ENCODE measurements at regions not wholly inside any gene's neighbourhood (a gene's known extent, or its start where the extent isn't known, plus 50 kb on each side); places are given as distances from the start of the nearest gene placed in this dataset.

GRCh38 chr10:10658172-10658785, 359.4 kb upstream of the CELF2 start:
- in situ Hi-C loops (cut with MboI; ENCODE audit: low sequenced_read_pairs): no loop called here
- H3K4me1 ChIP-seq: no peaks in the 10 kb centered on the region
- no peak for DNase-seq (ENCODE audit: low spot score in 2 of 2)
- no peaks in the 10 kb centered on the region for H3K36me3 ChIP-seq (replicated peaks)
- H3K4me3 ChIP-seq: no peak overlapping the region
- H3K27me3 ChIP-seq (ENCODE audit: low read depth): no peaks in the 10 kb centered on the region
- H3K9me3 ChIP-seq: no peaks in the 10 kb centered on the region

DNA sequence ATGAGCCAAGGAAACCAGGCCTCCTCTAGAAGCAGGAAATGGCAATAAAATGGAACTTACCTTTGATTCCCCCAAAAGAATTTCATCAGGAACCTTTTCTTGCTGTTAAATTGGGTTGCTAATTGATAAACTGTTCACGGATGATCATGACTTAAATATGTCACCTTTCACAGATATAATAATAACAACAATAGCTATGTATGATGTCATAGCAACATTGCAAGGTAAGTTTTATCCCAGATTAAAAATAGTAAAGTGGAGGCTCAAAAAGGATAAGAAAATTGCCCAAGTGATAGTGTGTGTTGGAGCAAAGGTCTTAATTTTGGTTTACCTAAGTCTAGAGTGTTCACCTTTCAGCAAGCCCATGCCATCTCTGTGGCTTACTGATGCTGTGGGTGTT, 357.6 kb upstream of the CELF2 start:
- H3K27me3 ChIP-seq (ENCODE audit: low read depth): no peaks in the 10 kb centered on the region
- in situ Hi-C loops (cut with MboI; ENCODE audit: low sequenced_read_pairs): no loop called here
- no peaks in the 10 kb centered on the region for H3K4me1 ChIP-seq
- no peaks in the 10 kb centered on the region for H3K36me3 ChIP-seq (replicated peaks)
- no peak for DNase-seq (ENCODE audit: low spot score in 2 of 2)
- no peak overlapping the region for H3K4me3 ChIP-seq
- H3K9me3 ChIP-seq: no peaks in the 10 kb centered on the region

DNA sequence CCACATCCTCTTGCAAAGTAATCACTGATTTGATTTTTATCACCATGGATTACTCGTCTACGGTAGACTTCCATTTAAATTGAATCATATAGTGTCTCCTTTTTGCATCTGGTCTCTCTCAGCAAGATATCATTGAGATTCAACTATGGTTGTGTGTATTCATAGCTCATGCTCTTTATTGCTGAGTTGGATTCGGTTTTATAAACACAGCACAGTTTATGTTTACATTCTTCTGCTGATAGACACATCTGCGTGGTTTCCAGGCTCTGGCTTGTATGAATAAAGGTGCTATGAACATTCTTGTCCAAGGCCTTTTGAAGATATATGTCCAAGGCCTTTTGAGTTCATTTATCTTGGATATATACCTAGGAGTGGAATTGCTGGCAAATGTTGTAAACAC, 356.5 kb upstream of the CELF2 start:
- DNase-seq (ENCODE audit: low spot score in 2 of 2): no peak
- in situ Hi-C loops (cut with MboI; ENCODE audit: low sequenced_read_pairs): no loop called here
- H3K27me3 ChIP-seq (ENCODE audit: low read depth): no peaks in the 10 kb centered on the region
- H3K4me1 ChIP-seq: no peaks in the 10 kb centered on the region
- H3K4me3 ChIP-seq: no peak overlapping the region
- H3K9me3 ChIP-seq: no peaks in the 10 kb centered on the region
- H3K36me3 ChIP-seq (replicated peaks): no peaks in the 10 kb centered on the region

DNA sequence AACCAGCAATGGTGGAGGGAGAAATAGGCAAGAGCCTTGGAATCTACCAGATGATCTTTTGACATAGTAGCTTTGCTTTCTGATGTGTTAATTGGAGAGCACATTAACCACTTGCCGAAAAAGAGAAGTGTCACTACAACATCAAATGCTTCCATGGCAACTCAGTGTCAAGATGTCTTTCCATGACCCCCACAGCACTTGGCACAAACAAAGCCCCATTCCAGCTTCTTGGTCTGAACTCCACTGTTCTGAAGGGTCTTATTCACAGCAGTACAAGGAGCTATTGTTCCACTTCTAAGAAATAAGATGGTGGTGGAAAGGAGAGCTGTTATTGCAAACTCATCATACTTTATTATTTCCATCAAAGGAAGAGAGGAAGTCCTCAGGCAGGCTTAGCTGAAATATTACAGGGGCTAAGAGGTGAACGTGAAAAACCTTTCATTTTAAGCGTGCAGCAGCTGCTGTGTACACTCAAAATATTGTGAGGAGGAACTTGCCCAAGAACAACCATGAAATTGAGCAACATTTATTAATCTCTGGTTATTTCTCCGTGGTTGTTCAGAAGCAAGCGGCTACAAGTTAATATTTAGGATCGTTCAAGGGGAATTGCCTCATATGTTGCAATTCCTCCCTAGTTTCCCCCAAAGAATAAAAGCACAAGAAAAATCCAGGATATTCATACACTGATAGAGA, 354.8 kb upstream of the CELF2 start:
- H3K36me3 ChIP-seq (replicated peaks): no peaks in the 10 kb centered on the region
- no peaks in the 10 kb centered on the region for H3K27me3 ChIP-seq (ENCODE audit: low read depth)
- no peak for DNase-seq (ENCODE audit: low spot score in 2 of 2)
- H3K4me1 ChIP-seq: no peaks in the 10 kb centered on the region
- in situ Hi-C loops (cut with MboI; ENCODE audit: low sequenced_read_pairs): no loop called here
- H3K9me3 ChIP-seq: no peaks in the 10 kb centered on the region
- no peak overlapping the region for H3K4me3 ChIP-seq

DNA sequence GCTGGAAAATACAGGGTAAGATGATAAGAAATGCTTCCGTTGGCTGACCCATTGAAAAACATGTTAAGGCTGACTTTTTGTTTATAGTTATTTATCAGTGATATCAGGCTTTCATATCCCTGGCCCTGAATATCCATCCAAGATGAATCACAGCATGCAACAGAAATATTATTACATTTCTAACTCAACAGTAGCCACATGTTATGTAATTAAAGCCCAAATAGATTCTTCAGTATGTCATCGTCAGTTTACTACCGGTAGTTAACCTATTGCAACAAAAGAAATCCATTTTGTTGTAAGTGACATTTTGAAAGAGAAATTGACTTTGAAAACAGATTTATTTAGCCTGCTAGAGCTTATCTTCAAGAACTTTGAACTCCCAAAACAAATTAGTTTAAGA, 354.1 kb upstream of the CELF2 start:
- H3K27me3 ChIP-seq (ENCODE audit: low read depth): no peaks in the 10 kb centered on the region
- H3K4me3 ChIP-seq: no peak overlapping the region
- H3K9me3 ChIP-seq: no peaks in the 10 kb centered on the region
- H3K4me1 ChIP-seq: no peaks in the 10 kb centered on the region
- DNase-seq (ENCODE audit: low spot score in 2 of 2): no peak
- H3K36me3 ChIP-seq (replicated peaks): no peaks in the 10 kb centered on the region
- in situ Hi-C loops (cut with MboI; ENCODE audit: low sequenced_read_pairs): no loop called here

GRCh38 chr10:10665750-10666149, 351.9 kb upstream of the CELF2 start:
- Histone ChIP-seq H3K9me3 (no peaks in the 10 kb centered on the region), H3K4me1 (no peaks in the 10 kb centered on the region), H3K27me3 (ENCODE audit: low read depth) (no peaks in the 10 kb centered on the region), H3K36me3 (replicated peaks) (no peaks in the 10 kb centered on the region), H3K4me3 (no peak overlapping the region)
- no peak for DNase-seq (ENCODE audit: low spot score in 2 of 2)
- in situ Hi-C loops (cut with MboI; ENCODE audit: low sequenced_read_pairs): no loop called here

- Histone ChIP-seq H3K27me3 (ENCODE audit: low read depth) (no peaks in the 10 kb centered on the region), H3K36me3 (replicated peaks) (no peaks in the 10 kb centered on the region), H3K9me3 (no peaks in the 10 kb centered on the region), H3K4me3 (no peak overlapping the region), H3K4me1 (no peaks in the 10 kb centered on the region)
- in situ Hi-C loops (cut with MboI; ENCODE audit: low sequenced_read_pairs): no loop called here
- no peak for DNase-seq (ENCODE audit: low spot score in 2 of 2)
Measured at GRCh38 chr10:10667466-10667865, 350.2 kb upstream of the CELF2 start.

DNA sequence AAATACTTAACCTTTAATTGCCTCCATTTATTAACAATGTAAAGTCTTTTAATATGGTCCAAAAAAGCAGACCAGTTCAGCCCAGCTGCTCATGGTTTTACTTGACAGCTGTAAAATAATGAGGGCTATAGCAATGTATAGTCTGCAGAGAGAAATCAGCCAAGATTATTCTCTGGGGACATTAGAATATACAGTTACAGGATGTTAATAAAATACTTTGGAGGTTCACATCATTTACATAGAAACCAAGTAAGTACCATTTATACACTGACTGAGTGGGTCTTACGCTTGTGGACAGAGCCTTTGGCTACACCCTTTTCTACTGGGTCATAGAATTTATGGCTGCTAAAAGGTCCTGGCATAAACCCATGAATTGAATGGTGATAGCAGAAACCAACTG, 340.7 kb upstream of the CELF2 start:
- in situ Hi-C loops (cut with MboI; ENCODE audit: low sequenced_read_pairs): no loop called here
- Histone ChIP-seq H3K27me3 (ENCODE audit: low read depth) (no peaks in the 10 kb centered on the region), H3K4me3 (no peak overlapping the region), H3K36me3 (replicated peaks) (no peaks in the 10 kb centered on the region), H3K9me3 (no peaks in the 10 kb centered on the region), H3K4me1 (no peaks in the 10 kb centered on the region)
- DNase-seq (ENCODE audit: low spot score in 2 of 2): no peak

- no peaks in the 10 kb centered on the region for H3K9me3 ChIP-seq
- in situ Hi-C loops (cut with MboI; ENCODE audit: low sequenced_read_pairs): no loop called here
- peak; percentile 23 to 59 for DNase-seq (ENCODE audit: low spot score in 2 of 2)
- H3K4me3 ChIP-seq: no peak overlapping the region
- no peaks in the 10 kb centered on the region for H3K27me3 ChIP-seq (ENCODE audit: low read depth)
- H3K36me3 ChIP-seq (replicated peaks): no peaks in the 10 kb centered on the region
- H3K4me1 ChIP-seq: no peaks in the 10 kb centered on the region
Measured at GRCh38 chr10:10677479-10677878, 340.2 kb upstream of the CELF2 start.

DNA sequence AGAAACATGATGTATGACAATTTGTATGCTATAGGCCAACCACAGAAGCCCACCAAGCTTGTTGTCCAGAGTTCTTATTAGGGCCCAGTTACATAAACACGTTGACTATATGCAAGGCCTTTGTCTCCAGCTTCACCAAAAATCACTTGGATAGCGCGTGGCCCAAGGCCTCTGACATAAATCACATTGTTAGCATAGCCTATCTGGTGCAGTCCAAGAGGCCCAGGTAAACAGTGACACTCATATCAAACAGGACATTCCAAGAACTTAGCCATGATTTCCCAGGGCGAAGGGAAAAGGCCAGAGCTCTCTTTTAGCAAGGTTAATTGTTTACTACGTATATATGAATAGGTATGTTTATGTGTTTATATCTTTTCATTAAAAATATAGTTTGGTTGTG, 337.2 kb upstream of the CELF2 start:
- in situ Hi-C loops (cut with MboI; ENCODE audit: low sequenced_read_pairs): no loop called here

GRCh38 chr10:10684972-10685371, 332.7 kb upstream of the CELF2 start:
- in situ Hi-C loops (cut with MboI; ENCODE audit: low sequenced_read_pairs): no loop called here
- Histone ChIP-seq H3K9me3 (no peaks in the 10 kb centered on the region), H3K36me3 (replicated peaks) (no peaks in the 10 kb centered on the region), H3K4me3 (no peak overlapping the region), H3K4me1 (no peaks in the 10 kb centered on the region), H3K27me3 (ENCODE audit: low read depth) (no peaks in the 10 kb centered on the region)
- DNase-seq (ENCODE audit: low spot score in 2 of 2): no peak

More for the DNA sequence above, 337.2 kb upstream of the CELF2 start:
- no peaks in the 10 kb centered on the region for H3K36me3 ChIP-seq (replicated peaks)
- H3K9me3 ChIP-seq: no peaks in the 10 kb centered on the region
- H3K4me1 ChIP-seq: no peaks in the 10 kb centered on the region
- DNase-seq (ENCODE audit: low spot score in 2 of 2): no peak
- no peak overlapping the region for H3K4me3 ChIP-seq
- H3K27me3 ChIP-seq (ENCODE audit: low read depth): no peaks in the 10 kb centered on the region

DNA sequence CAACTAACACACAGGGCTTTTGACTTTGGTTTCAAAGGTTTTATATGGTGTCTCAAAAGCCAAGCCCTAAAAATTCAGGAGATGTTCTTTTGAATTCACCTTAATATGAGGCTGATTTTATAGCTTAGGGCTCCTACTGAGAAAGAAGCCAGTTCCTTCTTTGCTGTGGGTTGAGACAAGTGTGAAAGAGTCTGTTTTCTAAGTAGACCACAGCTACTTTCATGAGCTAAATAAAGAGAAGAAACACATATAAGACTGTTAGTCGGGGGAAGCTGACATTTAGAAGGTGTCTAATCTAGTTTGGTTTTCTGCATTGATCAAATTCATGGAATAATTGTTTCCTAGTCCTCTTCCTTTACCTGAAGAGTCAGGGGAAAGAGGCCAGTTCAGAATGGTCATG, 332.1 kb upstream of the CELF2 start:
- no peaks in the 10 kb centered on the region for H3K9me3 ChIP-seq
- in situ Hi-C loops (cut with MboI; ENCODE audit: low sequenced_read_pairs): no loop called here
- no peaks in the 10 kb centered on the region for H3K36me3 ChIP-seq (replicated peaks)
- H3K4me3 ChIP-seq: no peak overlapping the region
- DNase-seq (ENCODE audit: low spot score in 2 of 2): no peak
- H3K27me3 ChIP-seq (ENCODE audit: low read depth): no peaks in the 10 kb centered on the region
- no peaks in the 10 kb centered on the region for H3K4me1 ChIP-seq

- H3K36me3 ChIP-seq (replicated peaks): no peaks in the 10 kb centered on the region
- H3K9me3 ChIP-seq: no peaks in the 10 kb centered on the region
- in situ Hi-C loops (cut with MboI; ENCODE audit: low sequenced_read_pairs): no loop called here
- no peaks in the 10 kb centered on the region for H3K27me3 ChIP-seq (ENCODE audit: low read depth)
- H3K4me1 ChIP-seq: no peaks in the 10 kb centered on the region
- H3K4me3 ChIP-seq: no peak overlapping the region
- no peak for DNase-seq (ENCODE audit: low spot score in 2 of 2)
Measured at GRCh38 chr10:10687751-10688150, 329.9 kb upstream of the CELF2 start.

DNA sequence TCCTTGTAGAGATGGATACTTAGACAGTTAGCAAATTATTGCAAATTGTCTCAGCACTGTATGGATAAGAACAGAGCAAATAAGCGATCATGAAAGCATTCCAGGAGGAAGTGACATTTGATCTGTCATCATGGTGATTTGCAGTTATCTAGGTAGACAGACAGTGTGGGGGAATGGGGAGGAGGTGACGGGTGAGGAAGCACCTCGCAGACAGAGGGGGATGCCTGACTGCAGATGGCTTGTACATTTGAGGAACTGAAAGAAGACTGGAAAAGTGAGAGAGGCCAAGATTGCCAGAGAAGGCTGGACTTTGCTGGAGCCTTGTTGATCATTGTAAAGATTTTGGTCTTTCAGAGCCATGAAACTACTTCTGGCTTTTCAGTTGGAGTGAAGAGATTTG, 318.2 kb upstream of the CELF2 start:
- in situ Hi-C loops (cut with MboI; ENCODE audit: low sequenced_read_pairs): no loop called here
- Histone ChIP-seq H3K4me3 (no peak overlapping the region), H3K9me3 (no peaks in the 10 kb centered on the region), H3K4me1 (no peaks in the 10 kb centered on the region), H3K27me3 (ENCODE audit: low read depth) (no peaks in the 10 kb centered on the region), H3K36me3 (replicated peaks) (no peaks in the 10 kb centered on the region)
- DNase-seq (ENCODE audit: low spot score in 2 of 2): no peak

Data from HAP-1 (cell line).